ENCODE measurements at regions not wholly inside any gene's neighbourhood (a gene's known extent, or its start where the extent isn't known, plus 50 kb on each side); places are given as distances from the start of the nearest gene placed in this dataset.

- peaks cover 3% of the 10 kb centered on the region for H3K27me3 Mint-ChIP-seq
- no peak overlapping the region for H3K27ac Mint-ChIP-seq
- H3K4me1 Mint-ChIP-seq (ENCODE audit: low read depth) = no peaks in the 10 kb centered on the region
- H3K4me3 Mint-ChIP-seq = no peak overlapping the region
- no peaks in the 10 kb centered on the region for H3K9me3 Mint-ChIP-seq
- intact Hi-C loops (cut with micrococcal nuclease) = no loop called here
- H3K36me3 Mint-ChIP-seq (ENCODE audit: low read depth) = no peaks in the 10 kb centered on the region
These were observed 365.4 kb upstream of the DUSP10 start for GRCh38 chr1:222107267-222107666.

DNA sequence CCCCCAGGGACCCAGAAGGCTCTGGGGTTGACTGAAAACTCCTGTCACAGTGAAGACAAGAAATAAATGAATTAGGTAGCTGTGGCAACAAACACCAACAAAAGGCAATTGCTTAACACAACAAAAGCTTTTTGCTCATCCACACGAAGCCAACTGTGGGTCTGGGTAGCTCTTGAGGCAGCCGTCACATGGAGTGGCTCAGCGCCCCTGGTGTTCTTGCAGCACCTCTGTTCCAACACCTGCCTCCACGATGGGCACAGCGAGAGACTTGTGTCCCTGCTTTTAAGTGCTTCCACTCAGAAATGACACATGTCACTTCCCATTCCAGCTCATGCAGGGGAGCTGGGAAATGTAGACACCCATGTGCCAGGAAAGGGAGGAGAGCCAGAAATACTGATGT lies 364.5 kb upstream of the DUSP10 start:
- no peak overlapping the region for H3K27ac Mint-ChIP-seq
- H3K9me3 Mint-ChIP-seq = no peaks in the 10 kb centered on the region
- H3K36me3 Mint-ChIP-seq (ENCODE audit: low read depth) = no peaks in the 10 kb centered on the region
- intact Hi-C loops (cut with micrococcal nuclease) = no loop called here
- no peak overlapping the region for H3K4me3 Mint-ChIP-seq
- H3K4me1 Mint-ChIP-seq (ENCODE audit: low read depth) = no peaks in the 10 kb centered on the region
- H3K27me3 Mint-ChIP-seq = peaks cover 3% of the 10 kb centered on the region

DNA sequence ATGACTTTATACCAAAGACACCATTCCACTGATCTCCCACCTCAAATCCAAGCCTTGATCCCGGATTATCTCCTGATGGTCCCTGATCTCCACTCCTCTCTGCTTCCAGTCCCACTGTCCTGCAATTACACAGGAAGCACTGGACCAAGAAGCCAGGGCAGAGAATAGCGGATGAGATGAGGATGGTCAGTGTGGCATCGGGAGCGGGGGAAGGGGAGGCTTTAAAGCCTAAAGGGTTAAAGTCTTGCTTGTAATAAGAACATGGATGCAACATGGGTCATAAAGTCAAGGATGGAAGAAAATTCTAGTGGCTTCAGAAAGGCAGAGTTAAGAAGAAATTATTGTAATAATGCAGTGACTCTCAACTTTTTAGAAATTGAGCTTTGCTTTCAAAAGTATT lies 364.0 kb upstream of the DUSP10 start:
- Mint-ChIP-seq H3K4me3 (no peak overlapping the region), H3K36me3 (ENCODE audit: low read depth) (no peaks in the 10 kb centered on the region), H3K27ac (no peak overlapping the region), H3K4me1 (ENCODE audit: low read depth) (no peaks in the 10 kb centered on the region), H3K27me3 (peaks cover 3% of the 10 kb centered on the region), H3K9me3 (no peaks in the 10 kb centered on the region)
- intact Hi-C loops (cut with micrococcal nuclease) = no loop called here

DNA sequence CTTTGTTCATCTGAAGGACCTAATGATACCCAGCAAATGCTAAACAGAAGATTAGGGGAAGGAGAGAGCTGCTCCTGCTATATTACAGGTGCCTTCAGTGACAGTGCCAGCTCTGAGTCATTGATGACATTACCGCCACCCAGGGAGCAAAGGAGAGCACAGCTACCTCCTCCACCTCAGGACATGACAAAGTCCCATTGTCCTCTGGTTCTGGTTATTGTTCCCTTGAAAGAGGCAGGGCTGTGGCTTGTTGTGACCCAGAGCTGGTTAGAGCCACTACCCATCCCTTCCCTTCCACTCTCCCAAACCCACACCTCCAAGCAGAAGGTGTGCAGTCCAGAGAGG lies 363.5 kb upstream of the DUSP10 start:
- H3K4me3 Mint-ChIP-seq = no peak overlapping the region
- intact Hi-C loops (cut with micrococcal nuclease) = no loop called here
- H3K27me3 Mint-ChIP-seq = peaks cover 3% of the 10 kb centered on the region
- H3K27ac Mint-ChIP-seq = no peak overlapping the region
- no peaks in the 10 kb centered on the region for H3K9me3 Mint-ChIP-seq
- H3K36me3 Mint-ChIP-seq (ENCODE audit: low read depth) = no peaks in the 10 kb centered on the region
- no peaks in the 10 kb centered on the region for H3K4me1 Mint-ChIP-seq (ENCODE audit: low read depth)

DNA sequence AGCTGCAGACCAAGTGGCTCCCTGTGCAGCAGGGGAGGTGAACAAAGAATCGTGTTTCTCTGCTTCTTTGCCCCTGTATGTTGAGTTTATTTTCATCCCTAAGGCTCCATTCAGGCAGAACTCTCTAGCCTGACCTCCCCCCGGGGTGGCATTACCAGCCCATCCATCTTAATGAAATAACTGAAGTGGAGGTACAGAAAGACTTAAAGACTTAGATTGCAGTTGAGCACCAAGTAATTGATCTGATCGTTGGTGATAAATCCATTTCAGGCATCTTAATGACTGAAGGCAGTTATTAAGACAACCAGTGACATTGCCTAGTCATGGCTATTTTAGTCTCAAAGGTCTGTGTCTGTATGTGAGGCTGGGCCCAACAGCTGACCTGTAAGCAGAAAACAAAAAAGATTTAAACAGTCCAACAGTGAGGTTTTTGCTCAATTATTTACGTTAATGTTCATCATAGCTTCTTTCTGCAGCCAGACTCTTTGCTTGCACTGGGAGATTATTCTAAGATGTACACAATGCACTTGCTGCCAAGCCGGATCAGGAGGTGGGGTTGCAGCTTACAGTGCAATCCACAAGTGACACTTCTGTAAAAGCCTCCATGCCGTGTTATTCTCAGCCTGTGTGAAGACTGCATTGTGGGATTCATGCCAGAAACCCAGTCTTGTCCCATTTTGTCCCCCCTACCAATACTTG lies 363.0 kb upstream of the DUSP10 start:
- Mint-ChIP-seq H3K27ac (no peak overlapping the region), H3K9me3 (no peaks in the 10 kb centered on the region)

GRCh38 chr1:222104097-222104496 lies 362.2 kb upstream of the DUSP10 start:
- H3K4me1 Mint-ChIP-seq (ENCODE audit: low read depth) = no peaks in the 10 kb centered on the region
- peaks cover 3% of the 10 kb centered on the region for H3K27me3 Mint-ChIP-seq
- H3K4me3 Mint-ChIP-seq = no peak overlapping the region
- no peaks in the 10 kb centered on the region for H3K36me3 Mint-ChIP-seq (ENCODE audit: low read depth)
- no peaks in the 10 kb centered on the region for H3K9me3 Mint-ChIP-seq
- intact Hi-C loops (cut with micrococcal nuclease) = no loop called here
- no peak overlapping the region for H3K27ac Mint-ChIP-seq

More for the DNA sequence above, 363.0 kb upstream of the DUSP10 start:
- Mint-ChIP-seq H3K4me3 (no peak overlapping the region), H3K4me1 (ENCODE audit: low read depth) (no peaks in the 10 kb centered on the region), H3K27me3 (peaks cover 3% of the 10 kb centered on the region), H3K36me3 (ENCODE audit: low read depth) (no peaks in the 10 kb centered on the region)
- intact Hi-C loops (cut with micrococcal nuclease) = no loop called here

- Mint-ChIP-seq H3K27ac (no peak overlapping the region), H3K4me3 (no peak overlapping the region), H3K27me3 (no peaks in the 10 kb centered on the region), H3K9me3 (no peaks in the 10 kb centered on the region), H3K36me3 (ENCODE audit: low read depth) (no peaks in the 10 kb centered on the region), H3K4me1 (ENCODE audit: low read depth) (no peaks in the 10 kb centered on the region)
- intact Hi-C loops (cut with micrococcal nuclease) = no loop called here
These were observed 357.9 kb upstream of the DUSP10 start for GRCh38 chr1:222099746-222100145.

DNA sequence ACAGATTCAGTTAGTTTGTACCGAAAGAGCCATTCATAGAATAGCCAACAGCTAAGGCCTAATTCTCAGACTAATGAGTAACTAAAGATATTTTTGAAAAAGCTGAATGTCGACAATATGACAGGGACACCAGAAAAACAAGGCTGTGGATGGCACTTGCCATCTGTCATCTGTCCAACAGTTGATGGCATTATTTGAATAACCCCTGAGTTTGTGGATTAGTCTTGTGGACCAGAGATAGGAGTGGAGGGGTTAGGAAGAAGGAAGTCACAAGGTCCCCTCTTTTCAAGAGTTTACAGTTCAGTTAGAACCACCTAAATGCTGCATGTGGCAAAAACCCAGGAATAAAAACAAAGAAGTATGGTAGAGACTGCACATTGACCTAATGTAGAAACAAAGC lies 356.5 kb upstream of the DUSP10 start:
- intact Hi-C loops (cut with micrococcal nuclease) = no loop called here
- Mint-ChIP-seq H3K36me3 (ENCODE audit: low read depth) (no peaks in the 10 kb centered on the region), H3K4me1 (ENCODE audit: low read depth) (no peaks in the 10 kb centered on the region), H3K27ac (no peak overlapping the region), H3K9me3 (no peaks in the 10 kb centered on the region), H3K4me3 (no peak overlapping the region), H3K27me3 (no peaks in the 10 kb centered on the region)

GRCh38 chr1:222097588-222097987 lies 355.7 kb upstream of the DUSP10 start:
- intact Hi-C loops (cut with micrococcal nuclease) = no loop called here
- no peaks in the 10 kb centered on the region for H3K27me3 Mint-ChIP-seq
- no peaks in the 10 kb centered on the region for H3K4me1 Mint-ChIP-seq (ENCODE audit: low read depth)
- H3K27ac Mint-ChIP-seq = no peak overlapping the region
- H3K9me3 Mint-ChIP-seq = no peaks in the 10 kb centered on the region
- H3K36me3 Mint-ChIP-seq (ENCODE audit: low read depth) = no peaks in the 10 kb centered on the region
- no peak overlapping the region for H3K4me3 Mint-ChIP-seq

DNA sequence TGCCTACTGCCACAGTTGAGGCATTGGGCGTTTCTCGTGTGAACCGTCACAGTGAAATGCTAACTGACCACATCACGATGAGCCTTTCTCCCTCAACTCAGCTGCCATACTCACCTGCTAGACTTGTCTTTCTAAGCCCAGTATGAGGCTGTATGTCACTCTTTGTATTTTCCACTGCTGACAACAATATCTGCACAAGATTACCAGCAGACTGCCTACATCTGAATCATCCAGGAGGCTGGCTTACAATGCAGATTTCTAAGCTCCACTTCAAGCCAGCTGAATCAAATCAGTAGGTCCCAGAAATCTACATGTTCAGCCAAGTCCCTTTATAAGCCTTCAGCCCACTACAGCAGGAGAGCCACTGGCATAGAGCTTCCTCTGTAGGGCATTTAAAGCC lies 355.0 kb upstream of the DUSP10 start:
- Mint-ChIP-seq H3K27me3 (no peaks in the 10 kb centered on the region), H3K9me3 (no peaks in the 10 kb centered on the region), H3K27ac (no peak overlapping the region), H3K36me3 (ENCODE audit: low read depth) (no peaks in the 10 kb centered on the region), H3K4me1 (ENCODE audit: low read depth) (no peaks in the 10 kb centered on the region), H3K4me3 (no peak overlapping the region)
- intact Hi-C loops (cut with micrococcal nuclease) = loop anchor here (1.0 kb wide), 1 partner anchor 358 kb away; no protein-coding TSS in a partner anchor

DNA sequence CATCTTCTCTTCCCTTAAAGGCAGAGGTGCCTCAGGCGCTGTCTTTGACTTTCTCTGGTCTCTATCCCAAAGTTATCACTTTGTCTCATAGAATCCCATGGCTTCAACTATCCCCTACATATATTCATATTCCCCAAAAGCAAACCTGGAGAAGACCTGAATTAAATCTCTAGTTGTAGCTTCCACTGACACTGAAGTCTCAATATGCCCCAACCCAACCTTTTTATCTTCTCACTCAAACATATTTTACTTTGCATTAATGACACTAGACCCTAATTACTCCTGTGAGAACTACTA lies 354.5 kb upstream of the DUSP10 start:
- H3K27me3 Mint-ChIP-seq = no peaks in the 10 kb centered on the region
- H3K36me3 Mint-ChIP-seq (ENCODE audit: low read depth) = no peaks in the 10 kb centered on the region
- H3K4me1 Mint-ChIP-seq (ENCODE audit: low read depth) = no peaks in the 10 kb centered on the region
- intact Hi-C loops (cut with micrococcal nuclease) = loop anchor here (1.0 kb wide), 1 partner anchor 359 kb away; no protein-coding TSS in a partner anchor
- no peak overlapping the region for H3K4me3 Mint-ChIP-seq
- no peaks in the 10 kb centered on the region for H3K9me3 Mint-ChIP-seq
- H3K27ac Mint-ChIP-seq = no peak overlapping the region

GRCh38 chr1:222095606-222096475 lies 354.0 kb upstream of the DUSP10 start:
- intact Hi-C loops (cut with micrococcal nuclease) = loop anchor here (1.0 kb wide), 1 partner anchor 359 kb away; no protein-coding TSS in a partner anchor
- H3K9me3 Mint-ChIP-seq = no peaks in the 10 kb centered on the region
- H3K4me3 Mint-ChIP-seq = no peak overlapping the region
- H3K36me3 Mint-ChIP-seq (ENCODE audit: low read depth) = no peaks in the 10 kb centered on the region
- H3K27me3 Mint-ChIP-seq = no peaks in the 10 kb centered on the region
- no peak overlapping the region for H3K27ac Mint-ChIP-seq
- no peaks in the 10 kb centered on the region for H3K4me1 Mint-ChIP-seq (ENCODE audit: low read depth)

DNA sequence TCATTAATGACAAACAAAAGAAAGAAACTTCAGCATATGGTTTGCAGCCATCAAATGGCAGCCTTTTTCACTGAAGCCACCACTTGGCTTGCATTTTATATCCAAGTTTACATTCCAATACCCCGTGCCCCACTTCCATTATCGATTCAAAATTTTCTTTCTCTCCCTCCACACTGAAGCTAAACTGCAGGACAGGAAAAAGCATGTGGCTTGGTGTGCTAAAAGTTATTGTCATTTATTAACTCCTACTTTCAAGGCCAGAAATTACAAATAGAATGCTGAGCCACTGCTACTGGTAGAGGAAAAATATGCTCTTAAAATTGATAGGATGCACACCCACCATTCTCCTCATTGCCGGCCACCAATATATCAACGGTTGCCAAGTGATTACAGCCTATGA lies 351.6 kb upstream of the DUSP10 start:
- Mint-ChIP-seq H3K27me3 (no peaks in the 10 kb centered on the region), H3K36me3 (ENCODE audit: low read depth) (no peaks in the 10 kb centered on the region), H3K4me1 (ENCODE audit: low read depth) (no peaks in the 10 kb centered on the region), H3K27ac (no peak overlapping the region), H3K4me3 (no peak overlapping the region), H3K9me3 (no peaks in the 10 kb centered on the region)
- intact Hi-C loops (cut with micrococcal nuclease) = no loop called here

DNA sequence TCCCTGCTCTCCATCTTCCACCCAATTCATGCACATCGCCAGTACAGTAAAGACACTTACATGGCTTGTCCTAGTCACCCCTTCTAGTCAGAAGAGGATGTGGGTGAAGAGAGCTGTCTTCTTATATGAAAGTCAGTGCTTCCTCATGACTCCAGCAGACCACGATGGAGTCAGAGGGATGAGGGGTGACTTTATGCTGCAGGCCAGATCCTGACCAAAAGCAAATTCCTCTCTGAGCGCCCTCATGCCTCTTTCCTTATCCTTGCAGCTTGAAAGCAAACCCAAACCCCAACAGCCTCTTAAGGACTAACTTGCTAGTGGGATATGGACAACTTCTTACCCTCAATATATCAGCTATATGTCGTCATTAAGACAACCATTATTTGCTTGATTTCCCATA lies 348.2 kb upstream of the DUSP10 start:
- Mint-ChIP-seq H3K27me3 (no peaks in the 10 kb centered on the region), H3K36me3 (ENCODE audit: low read depth) (no peaks in the 10 kb centered on the region), H3K27ac (no peak overlapping the region), H3K4me1 (ENCODE audit: low read depth) (no peaks in the 10 kb centered on the region), H3K4me3 (no peak overlapping the region), H3K9me3 (peaks cover 1% of the 10 kb centered on the region)
- intact Hi-C loops (cut with micrococcal nuclease) = no loop called here

Data from dendritic cell treated with granulocyte-macrophage colony-stimulating factor and Interleukin-4, amounts not matched to agents 40 ng/mL and 50 ng/mL, for 4 days (primary cell).